A673 (cell line): ENCODE measurements at regions not wholly inside any gene's neighbourhood (a gene's known extent, or its start where the extent isn't known, plus 50 kb on each side); places are given as distances from the start of the nearest gene placed in this dataset.

ENCODE experiments used
- BruUV-seq: library from RNA; stranded (reverse); fragments of 400-500 nt; replicated peaks from 2 replicates; lab custom pipeline; 2021; lab: Mats Ljungman, UMichigan
- CTCF ChIA-PET: fragments of 300-600 bp; sonication (Branson Sonifier 250); formaldehyde crosslinking; loops from one replicate; lab custom pipeline; 2022; ENCODE audit warnings: antibody characterized with exemption; lab: Charles Lee
- POLR2A ChIA-PET: fragments of 300-600 bp; sonication (Branson Sonifier 250); formaldehyde crosslinking; loops from one replicate; lab custom pipeline; 2022; ENCODE audit warnings: antibody characterized with exemption; ENCODE audit not compliant: low non-redundant PET; lab: Charles Lee
- DNase-seq: peaks from one replicate; pipeline ENCODE4 v3.0.0-alpha.2; 2015; ENCODE audit warnings: low spot score
- H3K27ac ChIP-seq: fragments of 200-600 bp; sonication (generic); 2 replicates; pipeline ENCODE4 v1.5.1; 2016; ENCODE audit warnings: mixed run types, low read depth, mild to moderate bottlenecking, mixed read lengths, antibody characterized with exemption, low read length; ENCODE audit not compliant: poor library complexity, severe bottlenecking
- H3K27me3 ChIP-seq: fragments of 200-600 bp; sonication (generic); replicated peaks from 2 replicates; pipeline ENCODE4 v1.6.1; 2017; ENCODE audit warnings: mixed run types, low read depth, mild to moderate bottlenecking, mixed read lengths, antibody characterized with exemption, low read length; ENCODE audit not compliant: insufficient read depth, poor library complexity
- H3K36me3 ChIP-seq: fragments of 200-600 bp; sonication (generic); 2 replicates; pipeline ENCODE4 v1.6.1; 2016; ENCODE audit warnings: mixed run types, mild to moderate bottlenecking, mixed read lengths, antibody characterized with exemption, low read length; ENCODE audit not compliant: insufficient read depth, poor library complexity, severe bottlenecking
- H3K4me1 ChIP-seq: fragments of 200-600 bp; sonication (generic); 2 replicates; pipeline ENCODE4 v1.6.1; 2017; ENCODE audit warnings: mixed run types, mild to moderate bottlenecking, mixed read lengths, antibody characterized with exemption, low read length; ENCODE audit not compliant: insufficient read depth, poor library complexity, severe bottlenecking
- H3K4me3 ChIP-seq: fragments of 200-600 bp; sonication (generic); 2 replicates; pipeline ENCODE4 v1.5.1; 2016; ENCODE audit warnings: low read depth, mixed run types, mild to moderate bottlenecking, mixed read lengths, low read length; ENCODE audit not compliant: poor library complexity, severe bottlenecking
- H3K9me3 ChIP-seq: fragments of 200-600 bp; sonication (generic); 2 replicates; pipeline ENCODE4 v1.6.1; 2016; ENCODE audit warnings: mixed run types, low read depth, mild to moderate bottlenecking, mixed read lengths, antibody characterized with exemption, low read length; ENCODE audit not compliant: poor library complexity, severe bottlenecking
- CTCF ChIP-seq: fragments of 300-800, 200-600 bp; sonication (generic); conservative IDR thresholded peaks from 2 replicates; pipeline ENCODE4 v1.5.1; 2017; ENCODE audit warnings: low read depth, mild to moderate bottlenecking, antibody characterized with exemption, low read length, moderate library complexity, mixed read lengths
- EZH2 ChIP-seq: fragments of 200-600 bp; sonication (generic); IDR thresholded peaks from 2 replicates; pipeline ENCODE4 v1.6.1; 2017; ENCODE audit warnings: borderline replicate concordance, low read depth, mild to moderate bottlenecking, mixed read lengths, antibody characterized with exemption, low read length; ENCODE audit not compliant: poor library complexity, severe bottlenecking
- intact Hi-C: fragments of 100-400 bp; cut with micrococcal nuclease; formaldehyde crosslinking; loops from one replicate; pipeline ENCODE4 v1.10.0; 2022; ENCODE audit not compliant: unreplicated experiment

- Histone ChIP-seq H3K36me3 (no peaks in the 10 kb centered on the region), H3K4me1 (no peaks in the 10 kb centered on the region), H3K27me3 (no peaks in the 10 kb centered on the region), H3K4me3 (no peak overlapping the region), H3K27ac (no peak overlapping the region), H3K9me3 (no peaks in the 10 kb centered on the region)
- DNase-seq: no peak
- intact Hi-C loops: no loop called here
- ChIA-PET POLR2A (interaction anchor here (0.6 kb wide), 1 partner anchor 55 kb away, joined by 6 read pairs; no protein-coding TSS in a partner anchor), CTCF (no interaction called here)
- no peak for TF ChIP-seq EZH2
- no peak for TF ChIP-seq CTCF
- no TSS peak for BruUV-seq
Measured at GRCh38 chr20:60372275-60372674, 414.1 kb downstream of the CDH26 start.

GRCh38 chr20:60372822-60373221, 414.6 kb downstream of the CDH26 start:
- no TSS peak for BruUV-seq
- Histone ChIP-seq H3K4me3 (no peak overlapping the region), H3K27ac (no peak overlapping the region)

GRCh38 chr20:60378620-60379019, 420.4 kb downstream of the CDH26 start:
- no peak for DNase-seq
- Histone ChIP-seq H3K27me3 (no peaks in the 10 kb centered on the region), H3K36me3 (no peaks in the 10 kb centered on the region), H3K4me1 (no peaks in the 10 kb centered on the region), H3K4me3 (no peak overlapping the region), H3K9me3 (no peaks in the 10 kb centered on the region), H3K27ac (no peak overlapping the region)
- CTCF ChIA-PET: no interaction called here
- POLR2A ChIA-PET: no interaction called here
- no TSS peak for BruUV-seq
- intact Hi-C loops: no loop called here
- no peak for TF ChIP-seq CTCF
- TF ChIP-seq EZH2: no peak

More at GRCh38 chr20:60372822-60373221, 414.6 kb downstream of the CDH26 start:
- H3K36me3 ChIP-seq: no peaks in the 10 kb centered on the region
- intact Hi-C loops: no loop called here
- H3K4me1 ChIP-seq: no peaks in the 10 kb centered on the region
- DNase-seq: no peak
- no peak for TF ChIP-seq CTCF
- TF ChIP-seq EZH2: no peak
- H3K27me3 ChIP-seq: no peaks in the 10 kb centered on the region
- CTCF ChIA-PET: no interaction called here
- H3K9me3 ChIP-seq: no peaks in the 10 kb centered on the region
- POLR2A ChIA-PET: interaction anchor here (0.6 kb wide), 1 partner anchor 54 kb away, joined by 6 read pairs; no protein-coding TSS in a partner anchor
